HG03097 (cell line): ENCODE measurements at regions not wholly inside any gene's neighbourhood (a gene's known extent, or its start where the extent isn't known, plus 50 kb on each side); places are given as distances from the start of the nearest gene placed in this dataset.

Experiments
- ATAC-seq: cut with Tn5 transposase; IDR thresholded peaks from one replicate; pipeline ENCODE4 v1.9.1; 2021; ENCODE audit not compliant: unreplicated experiment, low FRiP score

GRCh38 chr22:34299496-34299895, 379.2 kb upstream of the LARGE1 start:
- no peak for ATAC-seq

GRCh38 chr22:34301569-34301968, 381.3 kb upstream of the LARGE1 start:
- no peak for ATAC-seq

GRCh38 chr22:34303656-34304055, 383.4 kb upstream of the LARGE1 start:
- ATAC-seq = no peak

- ATAC-seq = no peak
Observed at GRCh38 chr22:34306361-34306760, 386.1 kb upstream of the LARGE1 start.

GRCh38 chr22:34308101-34308500, 387.8 kb upstream of the LARGE1 start:
- ATAC-seq = no peak

GRCh38 chr22:34319346-34319745, 399.1 kb upstream of the LARGE1 start:
- no peak for ATAC-seq

- ATAC-seq = no peak
Observed at GRCh38 chr22:34324763-34325162, 404.5 kb upstream of the LARGE1 start.

- ATAC-seq = no peak
Observed at GRCh38 chr22:34326901-34327300, 406.6 kb upstream of the LARGE1 start.

- no peak for ATAC-seq
Observed at GRCh38 chr22:34330432-34330831, 410.2 kb upstream of the LARGE1 start.

GRCh38 chr22:34333285-34333684, 413.0 kb upstream of the LARGE1 start:
- ATAC-seq = no peak

GRCh38 chr22:34334893-34335292, 414.6 kb upstream of the LARGE1 start:
- ATAC-seq = no peak

- ATAC-seq = no peak
Observed at GRCh38 chr22:34344702-34345101, 424.4 kb upstream of the LARGE1 start.

GRCh38 chr22:34354071-34354817, 434.0 kb upstream of the LARGE1 start:
- no peak for ATAC-seq

- no peak for ATAC-seq
Observed at GRCh38 chr22:34356481-34356880, 436.2 kb upstream of the LARGE1 start.

- ATAC-seq = no peak
Observed at GRCh38 chr22:34370711-34371110, 450.4 kb upstream of the LARGE1 start.

GRCh38 chr22:34379825-34380224, 459.5 kb upstream of the LARGE1 start:
- ATAC-seq = no peak

GRCh38 chr22:34380532-34380931, 460.3 kb upstream of the LARGE1 start:
- no peak for ATAC-seq

GRCh38 chr22:34390400-34390799, 470.1 kb upstream of the LARGE1 start:
- ATAC-seq = no peak

GRCh38 chr22:34395370-34395769, 475.1 kb upstream of the LARGE1 start:
- ATAC-seq = no peak

GRCh38 chr22:34403667-34404066, 483.4 kb upstream of the LARGE1 start:
- ATAC-seq = no peak

- ATAC-seq = no peak
Observed at GRCh38 chr22:34410111-34410510, 489.8 kb upstream of the LARGE1 start.

- peak; percentile 68 for ATAC-seq
Observed at GRCh38 chr22:34414467-34415440, 494.5 kb upstream of the LARGE1 start.
